Caki2 (cell line): ENCODE measurements at regions not wholly inside any gene's neighbourhood (a gene's known extent, or its start where the extent isn't known, plus 50 kb on each side); places are given as distances from the start of the nearest gene placed in this dataset.

Experiments
- DNase-seq: peaks from one replicate; pipeline ENCODE4 v3.0.0-alpha.2; 2015; ENCODE audit warnings: low read depth
- in situ Hi-C: cut with HindIII; loops from 2 replicates; pipeline ENCODE4 v1.10.0; 2016; ENCODE audit warnings: low sequenced_read_pairs, low pct_unique_long_range_greater_than_20kb, mixed read lengths

DNA sequence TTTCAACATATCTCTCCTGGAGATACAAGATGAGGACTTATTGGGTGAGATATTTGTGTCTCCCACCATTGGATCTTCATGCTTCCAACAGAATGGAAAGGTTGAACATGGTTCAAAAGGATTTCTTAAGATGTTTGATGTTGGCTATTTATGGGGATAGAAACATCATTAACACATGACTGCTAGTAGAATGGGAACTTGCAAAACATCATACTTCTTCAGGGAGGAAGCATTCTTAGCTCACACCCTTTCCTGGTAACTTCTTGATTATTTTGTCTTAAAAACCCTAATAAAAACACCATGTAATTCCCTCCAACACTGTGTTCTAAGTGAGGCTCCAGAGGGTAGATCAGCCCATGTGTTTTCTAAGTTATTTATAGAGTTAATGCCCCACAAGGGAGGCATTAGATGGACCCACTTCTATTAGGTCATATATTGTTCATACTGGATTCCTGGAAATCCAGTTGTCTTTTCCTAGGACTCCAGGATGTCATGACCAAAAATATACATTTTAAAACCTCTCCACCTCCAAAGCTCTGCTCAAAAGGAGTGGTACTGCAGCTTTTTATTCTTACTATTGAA lies 95.8 kb downstream of the FOXD1 start:
- in situ Hi-C loops: no loop called here
- no peak for DNase-seq

DNA sequence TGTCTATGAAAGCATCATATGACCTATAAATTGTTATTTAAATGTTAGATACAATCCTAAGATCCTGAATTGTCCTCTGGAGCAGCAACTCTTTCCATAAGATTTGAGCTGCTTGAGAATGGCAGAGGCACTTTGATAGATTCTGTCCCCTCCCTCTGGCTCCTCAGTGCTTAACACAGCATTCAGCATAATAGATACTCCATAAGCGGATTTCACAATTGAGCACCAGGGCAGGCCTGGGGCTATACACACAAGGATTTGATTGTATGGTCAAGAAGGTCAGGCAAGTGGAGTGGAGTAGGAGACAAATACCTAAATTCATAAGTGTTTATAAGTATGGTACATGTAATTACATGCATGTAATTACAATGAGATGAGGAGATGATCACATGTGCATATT lies 96.3 kb downstream of the FOXD1 start:
- in situ Hi-C loops: no loop called here
- no peak for DNase-seq

DNA sequence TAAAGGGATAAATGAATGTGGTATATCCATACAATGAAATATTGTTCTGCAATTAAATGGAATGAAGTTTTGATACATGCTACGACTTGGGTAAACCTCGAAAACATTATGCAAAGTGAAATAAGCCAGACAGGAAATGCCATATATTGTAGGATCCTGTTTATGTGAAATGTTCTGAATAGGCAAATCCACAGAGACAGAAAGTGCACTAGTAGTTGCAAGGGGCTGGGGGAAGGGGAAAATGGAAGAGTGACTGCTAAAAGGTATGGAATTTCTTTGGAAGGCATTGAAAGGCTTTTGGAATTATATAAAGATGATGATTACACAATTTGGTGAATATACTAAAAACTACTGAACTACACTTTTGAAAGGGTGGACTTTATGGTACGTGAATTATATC lies 97.0 kb downstream of the FOXD1 start:
- in situ Hi-C loops: no loop called here

DNA sequence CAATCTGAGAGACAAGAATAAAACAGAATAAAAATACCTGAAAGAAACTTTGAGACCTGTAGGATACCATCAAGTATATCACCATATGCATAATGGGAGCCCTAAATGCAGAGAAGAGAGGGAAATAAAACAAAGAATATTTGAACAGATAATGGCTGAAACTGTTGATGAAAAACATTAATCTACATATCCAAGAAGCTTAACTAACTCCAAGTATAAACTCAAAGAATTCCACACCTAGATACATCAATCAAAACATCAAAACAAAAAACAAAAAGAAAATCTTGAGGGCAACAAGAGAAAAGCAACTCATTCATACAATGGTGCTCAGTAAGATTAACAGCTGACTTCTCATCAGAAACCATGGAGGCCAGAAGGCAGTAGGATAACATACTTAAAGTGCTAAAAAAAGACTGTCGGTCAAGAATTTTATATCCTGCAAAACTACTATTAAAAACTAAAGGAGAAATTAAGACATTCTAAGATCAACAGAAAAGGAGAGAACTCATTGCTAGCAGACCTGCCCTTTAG lies 101.6 kb downstream of the FOXD1 start:
- in situ Hi-C loops: no loop called here
- DNase-seq: no peak

More for the DNA sequence above, 97.0 kb downstream of the FOXD1 start:
- no peak for DNase-seq

DNA sequence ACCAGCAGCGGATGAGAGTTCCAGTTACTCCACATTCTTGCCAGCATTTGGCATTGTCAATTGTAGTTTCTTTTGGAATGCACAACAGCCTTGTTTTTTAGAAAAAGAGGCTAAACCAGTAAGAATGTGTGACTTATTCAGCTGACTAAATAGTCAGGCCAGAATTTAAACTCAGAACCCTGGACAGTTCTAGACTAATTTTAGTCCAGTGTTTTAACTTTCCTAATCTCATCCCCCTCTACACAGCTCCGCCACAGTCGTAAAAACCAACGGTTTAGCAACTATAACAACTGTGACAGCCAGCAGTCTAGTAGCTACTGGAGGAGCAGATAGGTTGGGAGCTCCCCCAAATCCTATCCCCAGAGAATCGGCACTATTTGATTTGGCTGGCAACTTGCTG lies 103.7 kb downstream of the FOXD1 start:
- in situ Hi-C loops: no loop called here
- DNase-seq: no peak

DNA sequence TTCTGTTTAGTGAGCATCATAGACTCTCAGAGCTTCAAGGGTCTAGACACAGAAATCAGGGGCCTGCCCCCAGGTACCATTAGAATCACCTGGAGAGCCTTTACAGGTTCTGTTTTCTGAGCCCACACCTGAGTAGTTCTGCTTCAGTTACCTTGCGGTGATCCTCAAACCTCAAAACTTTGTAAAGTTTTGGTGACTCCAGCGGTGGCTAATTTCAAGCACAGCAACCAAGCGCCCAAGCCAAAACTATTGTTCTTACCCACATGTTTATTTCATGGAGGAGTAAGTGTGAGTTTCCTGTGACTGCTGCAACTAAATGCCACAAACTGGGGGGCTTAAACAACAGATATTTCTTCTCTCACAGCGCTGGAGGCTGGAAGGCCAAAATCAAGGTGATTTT lies 108.9 kb downstream of the FOXD1 start:
- DNase-seq: no peak
- in situ Hi-C loops: no loop called here

DNA sequence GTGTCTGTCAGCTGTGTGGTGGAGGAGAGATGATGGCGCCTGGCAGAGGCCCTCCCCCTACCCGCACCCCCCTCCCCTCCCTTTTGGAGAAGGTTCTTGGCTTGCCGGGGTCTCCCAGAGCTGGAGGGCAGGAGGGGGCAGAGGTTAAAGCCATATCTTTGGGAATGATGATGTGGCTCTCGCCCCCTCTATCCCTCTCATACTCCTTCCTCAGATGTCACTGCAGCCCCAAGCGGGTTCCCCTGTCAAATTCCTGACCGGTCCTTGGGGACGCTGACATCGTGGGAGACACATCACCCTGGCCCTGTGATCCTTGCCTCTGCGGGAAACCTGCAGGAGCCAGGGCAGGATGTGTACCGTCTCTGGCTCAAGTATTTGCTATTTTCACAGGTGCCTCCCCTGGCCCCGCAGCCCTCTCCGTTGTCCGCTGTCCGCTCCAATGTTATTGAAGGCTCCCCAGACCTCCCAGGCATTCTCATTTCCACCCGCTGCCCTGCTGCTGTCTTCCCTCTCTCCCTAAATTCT lies 109.5 kb downstream of the FOXD1 start:
- in situ Hi-C loops: no loop called here
- no peak for DNase-seq

DNA sequence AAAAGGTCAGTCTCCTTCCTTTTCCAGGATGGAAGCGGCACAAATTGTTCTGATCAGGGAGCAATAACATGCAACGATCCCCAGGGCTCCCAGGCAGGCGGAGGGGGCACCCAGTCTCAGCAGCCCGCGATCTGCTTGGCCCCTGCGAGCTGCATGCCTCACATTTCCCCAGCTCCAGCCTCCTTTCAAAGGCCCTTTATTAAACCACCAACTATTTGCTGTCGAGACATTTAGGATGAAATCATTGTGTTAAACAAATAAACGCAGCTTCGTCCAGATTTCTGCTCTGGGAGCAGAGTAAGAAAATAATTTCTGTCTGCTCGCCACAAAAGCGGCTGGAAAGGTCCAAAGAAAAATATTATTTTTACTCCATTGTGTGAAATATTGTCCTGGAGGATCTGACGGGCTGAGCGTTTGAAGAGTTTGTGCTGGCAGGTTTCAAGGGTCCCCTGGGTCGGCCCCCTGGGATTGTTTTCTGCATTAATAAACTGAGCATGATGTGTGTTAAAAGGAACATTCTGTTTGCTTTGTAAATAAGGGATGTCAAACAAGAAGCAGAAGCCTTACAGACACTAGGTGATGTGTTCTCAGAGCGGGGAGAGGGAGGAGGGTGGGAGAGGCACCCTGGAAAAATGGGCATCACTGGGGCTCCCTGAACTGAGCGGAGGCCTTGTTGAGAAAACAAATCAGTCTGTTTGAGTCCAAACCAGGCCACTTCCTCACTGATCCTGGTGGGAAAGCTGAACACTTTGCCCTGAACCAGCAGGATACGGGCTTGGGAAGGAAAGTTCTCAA lies 110.1 kb downstream of the FOXD1 start:
- in situ Hi-C loops: no loop called here

DNA sequence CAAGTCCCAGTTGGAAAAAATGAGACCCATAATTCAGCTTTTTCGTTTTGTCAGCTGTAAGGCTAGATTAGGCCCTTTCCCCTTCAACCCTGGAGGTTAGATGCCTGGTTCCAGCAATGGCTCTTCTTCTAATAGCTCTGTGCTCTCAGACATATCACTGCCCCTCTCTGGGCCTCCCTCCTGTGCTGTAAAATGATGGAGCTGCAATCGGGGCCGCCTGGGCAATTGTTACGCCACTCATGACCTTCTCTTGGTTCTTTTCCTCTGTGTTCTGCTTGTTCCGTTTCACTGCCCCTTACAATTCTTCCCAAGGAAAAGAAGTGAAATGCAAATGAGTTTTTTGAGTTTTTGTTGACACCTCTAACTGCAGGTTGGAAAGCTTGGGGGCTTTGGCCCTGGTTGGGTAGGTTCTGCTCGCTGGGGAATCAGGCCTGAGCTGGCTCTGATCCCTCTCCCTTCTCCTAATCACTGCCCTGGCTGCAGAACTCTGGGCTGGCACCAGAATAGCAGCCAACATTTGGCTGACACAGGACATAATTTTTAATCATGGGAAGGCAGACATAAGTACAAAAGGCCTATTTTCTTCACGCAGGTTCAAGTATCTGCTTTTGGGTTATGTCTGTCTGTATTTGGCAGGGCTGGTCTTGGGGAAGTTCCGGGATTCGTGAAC lies 110.9 kb downstream of the FOXD1 start:
- DNase-seq: no peak
- in situ Hi-C loops: no loop called here

More for the DNA sequence above, 110.1 kb downstream of the FOXD1 start:
- no peak for DNase-seq

DNA sequence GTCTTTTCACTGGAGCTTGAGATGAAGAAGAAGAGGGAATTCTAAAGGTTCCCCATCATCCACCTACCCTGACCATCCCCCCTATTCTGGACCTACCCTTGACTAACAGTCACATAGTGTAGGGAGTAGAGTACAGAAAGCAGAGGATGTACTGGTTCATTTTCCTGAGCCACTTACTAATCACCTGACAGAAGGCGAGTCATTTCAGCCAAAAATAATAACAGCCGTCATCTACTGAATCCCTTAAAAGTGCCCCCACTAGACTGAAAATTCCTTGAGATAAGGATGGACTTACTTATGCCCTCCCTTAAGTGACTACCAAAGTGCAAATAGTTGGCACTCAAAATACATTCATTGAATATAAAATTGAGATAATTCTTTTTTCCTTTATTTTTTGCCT lies 112.2 kb downstream of the FOXD1 start:
- no peak for DNase-seq
- in situ Hi-C loops: no loop called here

DNA sequence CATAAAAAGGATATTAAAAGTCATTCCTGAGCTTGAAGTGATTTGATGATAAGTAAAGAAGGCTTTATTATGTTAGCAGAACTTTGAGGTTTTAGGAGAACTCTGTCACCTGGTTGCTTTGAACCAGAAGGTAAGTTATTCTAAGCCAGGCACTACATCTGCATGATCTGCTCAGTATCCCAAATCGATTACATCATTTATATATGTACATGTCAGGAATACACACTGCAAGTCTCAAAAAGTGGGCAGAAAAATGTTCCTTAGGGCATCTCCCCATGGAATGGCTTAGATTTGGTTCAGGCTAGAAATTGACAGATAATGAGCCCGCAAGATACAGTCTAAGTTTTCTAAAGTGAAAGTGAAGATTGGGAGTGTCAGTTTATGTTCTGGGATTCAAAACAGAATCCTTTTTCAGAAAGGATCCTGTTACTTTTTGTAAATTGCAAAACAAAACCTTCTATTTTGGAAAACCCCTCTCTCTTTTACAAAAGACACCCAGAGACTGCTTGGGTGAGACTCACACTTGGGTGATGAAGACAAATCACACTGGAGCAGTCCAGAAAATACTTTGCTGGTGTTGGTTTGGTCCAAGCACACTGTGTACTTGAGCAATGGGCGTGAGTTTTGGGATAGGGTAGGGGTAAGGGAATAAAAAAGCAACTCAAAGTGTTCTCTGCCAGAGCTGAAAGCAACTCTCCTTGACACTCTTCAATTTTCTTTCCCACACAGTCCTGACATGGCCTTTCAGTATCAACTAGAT lies 114.5 kb downstream of the FOXD1 start:
- no peak for DNase-seq
- in situ Hi-C loops: no loop called here

DNA sequence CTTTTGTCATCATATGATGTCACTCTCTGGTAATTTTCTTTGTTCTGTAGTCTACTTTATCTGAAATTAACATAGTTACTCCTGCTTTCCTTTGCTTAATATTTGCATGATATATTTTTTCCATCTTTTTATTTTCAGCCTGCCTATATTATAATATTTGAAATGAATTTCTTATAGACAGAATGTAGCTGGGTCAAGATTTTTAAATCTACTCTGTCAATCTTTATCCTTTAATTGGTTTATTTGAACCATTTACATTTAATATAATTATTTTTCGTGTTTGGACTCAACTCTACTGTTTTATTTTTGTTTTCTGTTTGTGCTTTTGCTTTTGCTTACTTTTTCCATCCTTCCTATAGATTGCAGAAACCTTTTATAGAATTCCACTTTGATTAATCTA lies 118.0 kb downstream of the FOXD1 start:
- in situ Hi-C loops: no loop called here
- no peak for DNase-seq

DNA sequence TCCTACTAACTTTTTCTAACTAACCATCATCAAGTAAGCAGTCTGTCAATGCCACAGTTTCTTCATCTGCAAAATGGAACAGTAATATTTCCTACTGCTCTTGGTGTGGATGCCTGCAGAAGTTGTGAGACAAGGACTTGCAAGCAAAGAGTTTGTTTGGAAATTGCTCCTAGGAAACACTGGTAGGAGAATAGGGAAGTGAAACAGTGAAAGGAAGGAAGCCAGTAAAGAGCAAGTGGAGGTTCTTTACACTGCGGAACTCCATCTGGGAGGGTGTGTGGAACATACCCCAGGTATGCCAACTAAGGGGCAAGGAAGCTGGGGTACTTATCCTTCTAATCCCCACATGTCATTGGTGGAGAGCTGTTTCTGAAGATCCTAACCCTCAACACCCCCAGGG lies 119.9 kb downstream of the FOXD1 start:
- in situ Hi-C loops: no loop called here
- DNase-seq: no peak

DNA sequence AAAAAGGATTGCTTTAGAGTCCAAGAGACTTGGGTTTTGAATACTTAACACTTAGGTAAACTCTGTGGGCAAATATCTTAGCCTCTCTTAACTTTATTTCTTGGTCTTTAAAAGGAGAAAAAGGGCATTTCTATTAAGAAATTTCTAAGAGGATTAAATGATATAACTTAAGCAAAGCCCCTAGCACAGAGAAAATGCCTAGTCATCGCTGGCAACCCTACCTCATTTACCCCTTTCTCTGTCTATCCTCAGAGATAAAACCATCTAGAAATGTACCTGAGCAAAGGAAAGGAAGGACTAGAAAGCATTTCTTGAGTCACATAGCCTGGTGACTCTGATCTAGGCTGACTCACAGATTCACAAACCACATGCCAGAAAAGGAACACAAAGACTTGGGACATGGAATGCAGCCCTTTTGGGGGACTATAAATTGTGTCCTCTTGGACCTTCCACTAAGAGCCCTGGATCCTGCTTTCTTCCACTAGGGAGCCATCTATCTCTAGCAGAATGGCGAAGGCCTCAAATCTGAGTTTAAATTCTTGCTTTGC lies 120.6 kb downstream of the FOXD1 start:
- DNase-seq: peak; percentile 21
- in situ Hi-C loops: no loop called here

DNA sequence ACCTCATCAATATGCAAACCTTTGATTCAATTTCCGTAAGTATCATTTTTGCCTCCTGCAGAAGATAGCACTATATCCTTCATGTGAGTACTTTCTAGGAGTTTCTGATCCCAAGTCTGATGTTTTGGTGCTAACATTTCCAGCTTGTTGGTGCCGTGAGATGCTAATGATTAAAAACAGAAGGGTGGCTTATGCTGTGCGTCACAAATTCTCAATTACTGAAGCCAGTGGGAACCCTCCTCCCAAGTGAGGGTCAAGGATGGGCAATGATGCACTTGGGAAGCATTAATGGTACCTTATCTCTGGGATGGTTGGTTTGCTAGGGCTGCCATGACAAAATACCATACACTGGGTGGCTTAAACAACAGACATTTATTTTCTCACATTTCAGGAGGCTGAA lies 123.0 kb downstream of the FOXD1 start:
- in situ Hi-C loops: no loop called here

DNA sequence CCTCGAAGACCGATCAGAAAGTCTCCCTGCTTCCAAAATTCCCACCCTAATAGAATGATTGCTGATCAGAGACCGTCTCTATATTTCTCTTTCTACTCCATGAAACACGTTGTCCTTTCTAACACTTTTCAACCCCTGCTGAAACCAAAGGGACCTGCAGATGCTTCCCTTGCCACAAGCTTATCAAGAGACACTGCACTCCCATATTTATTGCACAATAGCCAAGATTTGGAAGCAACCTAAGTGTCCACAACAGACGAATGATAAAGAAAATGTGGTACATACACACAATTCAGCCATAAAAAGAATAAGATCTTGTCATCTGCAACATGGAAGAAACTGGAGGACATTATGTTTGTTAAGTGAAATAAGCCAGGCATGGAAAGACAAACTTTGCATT lies 125.1 kb downstream of the FOXD1 start:
- DNase-seq: no peak
- in situ Hi-C loops: no loop called here

More for the DNA sequence above, 123.0 kb downstream of the FOXD1 start:
- DNase-seq: no peak

DNA sequence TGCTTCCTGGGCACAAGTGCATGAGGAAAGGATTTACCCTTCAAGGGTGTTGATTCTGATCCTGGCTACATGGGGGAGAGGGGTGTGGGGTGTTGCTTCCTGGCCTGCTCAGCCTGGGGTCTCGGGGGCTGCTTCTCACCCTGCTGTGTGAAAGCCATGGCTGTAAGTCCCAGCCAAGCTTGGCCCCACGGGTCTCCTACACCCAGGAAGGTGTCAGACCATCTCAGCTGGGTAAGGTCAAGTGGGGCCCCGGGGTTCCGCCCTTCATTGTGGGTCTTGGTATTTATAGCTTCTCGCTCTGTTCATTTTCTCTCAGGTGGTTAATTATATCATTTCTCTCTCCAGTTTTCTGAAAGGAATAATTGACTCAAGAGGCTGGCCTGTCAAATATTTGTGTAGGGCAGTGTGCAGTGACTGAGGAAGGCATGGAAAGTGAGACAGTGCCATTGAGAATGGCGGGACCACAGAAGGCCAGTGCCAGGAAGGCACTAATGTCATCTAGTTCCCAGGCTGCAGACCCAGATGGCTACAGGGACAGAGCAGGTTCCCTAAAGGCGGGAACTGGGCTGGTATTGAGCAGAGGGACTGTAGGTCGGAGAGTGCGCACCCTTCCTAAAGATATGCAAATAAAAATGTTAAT lies 126.0 kb downstream of the FOXD1 start:
- in situ Hi-C loops: no loop called here
- no peak for DNase-seq
